ENCODE measurements at regions not wholly inside any gene's neighbourhood (a gene's known extent, or its start where the extent isn't known, plus 50 kb on each side); places are given as distances from the start of the nearest gene placed in this dataset.

GRCh38 chr5:175124251-175124813 is 319.6 kb downstream of the DRD1 start:
- no peak for DNase-seq
- no peaks in the 10 kb centered on the region for H3K27me3 ChIP-seq (replicated peaks in 1 of 7)
- H3K36me3 ChIP-seq = no peaks in the 10 kb centered on the region
- no peaks in the 10 kb centered on the region for H3K9me3 ChIP-seq
- no peak overlapping the region for H3K4me3 ChIP-seq
- intact Hi-C loops (cut with DNase I; ENCODE audit: low total_unique reads) = no loop called here
- H3K27ac ChIP-seq = no peak overlapping the region
- WGBS, 5 donors = 70 to 96% (median 87%) methylated on average over 4 of the region's 4 CpGs
- H3K4me1 ChIP-seq = no peaks in the 10 kb centered on the region
- TF ChIP-seq POLR2AphosphoS5 (IDR thresholded peaks at IDR 0.05) (no peak), POLR2A (IDR thresholded peaks at IDR 0.05) (no peak)
- TF ChIP-seq, protein P1, sequence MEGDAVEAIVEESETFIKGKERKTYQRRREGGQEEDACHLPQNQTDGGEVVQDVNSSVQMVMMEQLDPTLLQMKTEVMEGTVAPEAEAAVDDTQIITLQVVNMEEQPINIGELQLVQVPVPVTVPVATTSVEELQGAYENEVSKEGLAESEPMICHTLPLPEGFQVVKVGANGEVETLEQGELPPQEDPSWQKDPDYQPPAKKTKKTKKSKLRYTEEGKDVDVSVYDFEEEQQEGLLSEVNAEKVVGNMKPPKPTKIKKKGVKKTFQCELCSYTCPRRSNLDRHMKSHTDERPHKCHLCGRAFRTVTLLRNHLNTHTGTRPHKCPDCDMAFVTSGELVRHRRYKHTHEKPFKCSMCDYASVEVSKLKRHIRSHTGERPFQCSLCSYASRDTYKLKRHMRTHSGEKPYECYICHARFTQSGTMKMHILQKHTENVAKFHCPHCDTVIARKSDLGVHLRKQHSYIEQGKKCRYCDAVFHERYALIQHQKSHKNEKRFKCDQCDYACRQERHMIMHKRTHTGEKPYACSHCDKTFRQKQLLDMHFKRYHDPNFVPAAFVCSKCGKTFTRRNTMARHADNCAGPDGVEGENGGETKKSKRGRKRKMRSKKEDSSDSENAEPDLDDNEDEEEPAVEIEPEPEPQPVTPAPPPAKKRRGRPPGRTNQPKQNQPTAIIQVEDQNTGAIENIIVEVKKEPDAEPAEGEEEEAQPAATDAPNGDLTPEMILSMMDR (IDR thresholded peaks at IDR 0.05 in 8 of 11, conservative IDR thresholded peaks at IDR 0.05 in 3 of 11) = no peak

DNA sequence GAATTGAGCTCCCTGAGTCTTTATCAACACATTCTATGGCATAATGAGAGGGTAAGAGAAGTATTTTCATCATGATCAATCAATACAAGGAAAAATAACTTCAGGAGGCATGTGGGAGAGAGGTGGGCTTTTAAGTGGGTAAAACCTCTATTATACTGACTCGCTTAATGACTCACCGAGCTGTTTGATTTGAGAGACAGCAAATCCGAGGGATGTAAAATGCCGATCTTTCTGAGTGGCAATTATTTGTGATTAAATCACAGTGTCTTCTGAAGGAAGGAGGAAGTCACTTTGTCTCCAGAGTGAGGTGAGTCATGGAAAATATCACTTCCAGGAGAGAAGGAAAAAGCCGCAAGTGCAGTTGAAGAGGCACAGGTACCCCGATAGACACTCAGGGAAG is 320.4 kb downstream of the DRD1 start:
- DNase-seq = no peak
- intact Hi-C loops (cut with DNase I; ENCODE audit: low total_unique reads) = no loop called here
- Histone ChIP-seq H3K36me3 (no peaks in the 10 kb centered on the region), H3K4me3 (no peak overlapping the region), H3K27me3 (replicated peaks in 1 of 7) (no peaks in the 10 kb centered on the region), H3K9me3 (no peaks in the 10 kb centered on the region), H3K4me1 (no peaks in the 10 kb centered on the region), H3K27ac (no peak overlapping the region)
- no peak for TF ChIP-seq POLR2AphosphoS5 (IDR thresholded peaks at IDR 0.05)
- no peak for TF ChIP-seq POLR2A (IDR thresholded peaks at IDR 0.05)
- TF ChIP-seq, protein P1 (IDR thresholded peaks at IDR 0.05 in 8 of 11, conservative IDR thresholded peaks at IDR 0.05 in 3 of 11) = no peak
- 87 to 93% (median 92%) methylated on average over 6 of the region's 6 CpGs for WGBS, 5 donors

- DNase-seq = no peak
- intact Hi-C loops (cut with DNase I; ENCODE audit: low total_unique reads) = no loop called here
- Histone ChIP-seq H3K27me3 (replicated peaks in 1 of 7) (peaks cover 0 to 9% (median 0%) of the 10 kb centered on the region in 7 donors), H3K4me1 (no peaks in the 10 kb centered on the region), H3K36me3 (no peaks in the 10 kb centered on the region), H3K27ac (no peak overlapping the region), H3K9me3 (no peaks in the 10 kb centered on the region), H3K4me3 (no peak overlapping the region)
- TF ChIP-seq POLR2AphosphoS5 (IDR thresholded peaks at IDR 0.05) (no peak), POLR2A (IDR thresholded peaks at IDR 0.05) (no peak)
- TF ChIP-seq, protein P1 (IDR thresholded peaks at IDR 0.05 in 8 of 11, conservative IDR thresholded peaks at IDR 0.05 in 3 of 11) = no peak
- WGBS, 5 donors = 77 to 99% (median 84%) methylated on average over 2 of the region's 2 CpGs
Measured at GRCh38 chr5:175121457-175121856, 322.5 kb downstream of the DRD1 start.

GRCh38 chr5:175120412-175120811 is 323.6 kb downstream of the DRD1 start:
- TF ChIP-seq, protein P1 (IDR thresholded peaks at IDR 0.05 in 8 of 11, conservative IDR thresholded peaks at IDR 0.05 in 3 of 11) = no peak
- TF ChIP-seq POLR2A (IDR thresholded peaks at IDR 0.05) (no peak), POLR2AphosphoS5 (IDR thresholded peaks at IDR 0.05) (no peak)
- WGBS, 5 donors = 84 to 88% (median 86%) methylated on average over 7 of the region's 7 CpGs

More at GRCh38 chr5:175120412-175120811, 323.6 kb downstream of the DRD1 start:
- Histone ChIP-seq H3K27ac (no peak overlapping the region), H3K4me3 (no peak overlapping the region), H3K27me3 (replicated peaks in 1 of 7) (peaks cover 0 to 9% (median 0%) of the 10 kb centered on the region in 7 donors), H3K36me3 (no peaks in the 10 kb centered on the region), H3K4me1 (no peaks in the 10 kb centered on the region), H3K9me3 (no peaks in the 10 kb centered on the region)
- DNase-seq = no peak
- intact Hi-C loops (cut with DNase I; ENCODE audit: low total_unique reads) = no loop called here

Measured in spleen (tissue), 11 donors.